HepG2 (cell line): ENCODE measurements at regions not wholly inside any gene's neighbourhood (a gene's known extent, or its start where the extent isn't known, plus 50 kb on each side); places are given as distances from the start of the nearest gene placed in this dataset.

Experiments
- ATAC-seq: fragments of 200-7000 bp; cut with Tn5 transposase; 3 replicates; pipeline ENCODE4 v1.9.1; 2020; ENCODE audit warnings: mild to moderate bottlenecking, moderate library complexity
- BruUV-seq: library from RNA; stranded (reverse); fragments of 400-500 nt; replicated peaks from 2 replicates; lab custom pipeline; 2021; lab: Mats Ljungman, UMichigan
- CTCF ChIA-PET: fragments of 300-600 bp; formaldehyde crosslinking; extraction: SDS; loops from one replicate; lab custom pipeline; 2021; ENCODE audit warnings: low total read pairs, inconsistent platforms, low intra/inter-chr PET ratio; lab: Yijun Ruan, JAX
- POLR2A ChIA-PET: fragments of 350-600 bp; sonication (Branson Sonifier 250); formaldehyde crosslinking; loops from one replicate; lab custom pipeline; 2020; ENCODE audit warnings: antibody characterized with exemption, inconsistent platforms; lab: Yijun Ruan, JAX
- DNase-seq: peaks from one replicate; pipeline ENCODE4 v3.0.0-alpha.2; 2015; ENCODE audit warnings: low spot score
- FAIRE-seq: peaks from 3 replicates; lab custom pipeline; 2011; peaks lifted over from hg19 to GRCh38; lab: Jason Lieb, UNC
- H2AFZ ChIP-seq: one replicate; pipeline ENCODE4 v1.6.1; 2011; ENCODE audit warnings: low read length, inconsistent platforms
- H3K27ac ChIP-seq: fragments of 300-600 bp; 3 replicates; pipeline ENCODE4 v1.8.0; 2011; ENCODE audit warnings: mixed run types, mild to moderate bottlenecking, mixed read lengths, low read length, inconsistent platforms; ENCODE audit not compliant: insufficient read depth; ENCODE audit errors: extremely low read length
- H3K27me3 ChIP-seq, 2 experiments: fragments of 200-600 bp in 1 of 2; 2 replicates in 1 of 2; 3 replicates in 1 of 2; pipeline versions ENCODE4 v1.6.0 to v1.8.0; 2011; ENCODE audit warnings: low read length in 2 of 2, mild to moderate bottlenecking in 2 of 2, moderate library complexity in 2 of 2, inconsistent platforms in 1 of 2; ENCODE audit not compliant: insufficient read depth in 2 of 2, control insufficient read depth in 1 of 2
- H3K36me3 ChIP-seq, 2 experiments: fragments of 200-600 bp in 1 of 2; replicated peaks in 1 of 2; 2 replicates in 1 of 2; 3 replicates in 1 of 2; pipeline versions ENCODE4 v1.5.1 to v1.8.0; 2011; ENCODE audit warnings: low read length in 2 of 2, inconsistent platforms in 1 of 2; ENCODE audit not compliant: insufficient read depth in 2 of 2, control insufficient read depth in 1 of 2
- H3K4me1 ChIP-seq: 2 replicates; pipeline ENCODE4 v1.5.1; 2012; ENCODE audit warnings: low read length, inconsistent platforms; ENCODE audit not compliant: insufficient read depth
- H3K4me2 ChIP-seq: 2 replicates; pipeline ENCODE4 v1.6.0; 2011; ENCODE audit warnings: low read depth, low read length, inconsistent platforms
- H3K4me3 ChIP-seq, 3 experiments: fragments of 200-600 bp in 1 of 3; sonication (generic), shearing (Covaris generic) in 1 of 3; replicated peaks in 1 of 3; 2 replicates each; pipeline ENCODE4 v1.5.1; 2011 to 2016; ENCODE audit warnings: low read length in 3 of 3, inconsistent platforms in 2 of 3, low read depth in 2 of 3, mild to moderate bottlenecking in 2 of 3, control low read depth in 1 of 3, mixed read lengths in 1 of 3; ENCODE audit not compliant: insufficient read depth in 1 of 3
- H3K79me2 ChIP-seq: one replicate; pipeline ENCODE4 v1.6.1; 2011; ENCODE audit warnings: low read length, inconsistent platforms; ENCODE audit not compliant: insufficient read depth
- H3K9ac ChIP-seq: 2 replicates; pipeline ENCODE4 v1.6.0; 2011; ENCODE audit warnings: mild to moderate bottlenecking, low read depth, low read length, inconsistent platforms; ENCODE audit not compliant: insufficient read depth
- H3K9me3 ChIP-seq: 2 replicates; pipeline ENCODE4 v1.5.1; 2012; ENCODE audit warnings: mild to moderate bottlenecking, low read length
- H4K20me1 ChIP-seq: 2 replicates; pipeline ENCODE4 v1.6.0; 2011; ENCODE audit warnings: inconsistent platforms, mild to moderate bottlenecking, low read length, moderate library complexity; ENCODE audit not compliant: insufficient read depth
- ARNTL ChIP-seq: sonication (generic); formaldehyde crosslinking; IDR thresholded peaks from 2 replicates; pipeline ENCODE4 v1.4.0; 2020; ENCODE audit warnings: mild to moderate bottlenecking, missing genetic modification reagents
- ATRX ChIP-seq: sonication (generic); formaldehyde crosslinking; IDR thresholded peaks from 2 replicates; pipeline ENCODE4 v1.4.0; 2020; ENCODE audit warnings: missing genetic modification reagents, borderline replicate concordance
- ISL2 ChIP-seq: sonication (generic); formaldehyde crosslinking; IDR thresholded peaks from 2 replicates; pipeline ENCODE4 v1.5.0; 2020; ENCODE audit warnings: missing genetic modification reagents
- KLF12 ChIP-seq: sonication (generic); formaldehyde crosslinking; IDR thresholded peaks from 2 replicates; pipeline ENCODE4 v1.4.0; 2020; ENCODE audit warnings: missing genetic modification reagents, borderline replicate concordance
- MXD1 ChIP-seq: sonication (generic); formaldehyde crosslinking; IDR thresholded peaks from 2 replicates; pipeline ENCODE4 v1.4.0; 2020; ENCODE audit warnings: mild to moderate bottlenecking, missing genetic modification reagents
- PBX3 ChIP-seq: sonication (generic); formaldehyde crosslinking; IDR thresholded peaks from 2 replicates; pipeline ENCODE4 v1.8.1; 2023; ENCODE audit warnings: missing genetic modification reagents, inconsistent platforms, borderline replicate concordance
- PCBP1 ChIP-seq: fragments of 200-400 bp; formaldehyde crosslinking; IDR thresholded peaks from 2 replicates; pipeline ENCODE4 v1.6.1; 2017; ENCODE audit warnings: mild to moderate bottlenecking, low read depth, low read length, borderline replicate concordance
- PRMT3 ChIP-seq: sonication (generic); formaldehyde crosslinking; IDR thresholded peaks from 2 replicates; pipeline ENCODE4 v1.8.1; 2022; ENCODE audit warnings: low read depth, mild to moderate bottlenecking, moderate library complexity, missing genetic modification reagents, borderline replicate concordance
- RBM39 ChIP-seq: fragments of 200-400 bp; formaldehyde crosslinking; IDR thresholded peaks from one replicate; pipeline ENCODE4 v1.6.1; 2018; ENCODE audit warnings: antibody characterized with exemption, mild to moderate bottlenecking, low read depth, low read length; ENCODE audit not compliant: poor library complexity, severe bottlenecking
- SNAPC2 ChIP-seq: sonication (generic); formaldehyde crosslinking; IDR thresholded peaks from 2 replicates; pipeline ENCODE4 v1.8.1; 2022; ENCODE audit warnings: mild to moderate bottlenecking, missing genetic modification reagents
- TEF ChIP-seq: sonication (generic); formaldehyde crosslinking; IDR thresholded peaks from 2 replicates; pipeline ENCODE4 v1.5.0; 2020; ENCODE audit warnings: missing genetic modification reagents
- TSC22D2 ChIP-seq: sonication (generic); formaldehyde crosslinking; IDR thresholded peaks from 2 replicates; pipeline ENCODE4 v1.5.1; 2020; ENCODE audit warnings: missing genetic modification reagents, mild to moderate bottlenecking, borderline replicate concordance
- ZKSCAN5 ChIP-seq: sonication (generic); formaldehyde crosslinking; IDR thresholded peaks from 2 replicates; pipeline ENCODE4 v1.5.1; 2020; ENCODE audit warnings: mild to moderate bottlenecking, missing genetic modification reagents
- ZNF256 ChIP-seq: sonication (generic); formaldehyde crosslinking; conservative IDR thresholded peaks from 2 replicates; pipeline ENCODE4 v1.4.0; 2020; ENCODE audit warnings: missing genetic modification reagents
- ZNF496 ChIP-seq: sonication (generic); formaldehyde crosslinking; IDR thresholded peaks from 2 replicates; pipeline ENCODE4 v1.8.1; 2023; ENCODE audit warnings: mild to moderate bottlenecking, moderate library complexity, missing genetic modification reagents; ENCODE audit not compliant: insufficient replicate concordance
- ZXDC ChIP-seq: sonication (generic); formaldehyde crosslinking; IDR thresholded peaks from 2 replicates; pipeline ENCODE4 v1.5.0; 2020; ENCODE audit warnings: mild to moderate bottlenecking, missing genetic modification reagents
- whole genome bisulfite sequencing: methylation state at CpG from one replicate; pipeline ENCODE4 v1.1.6; 2017; ENCODE audit warnings: low lambda C conversion rate; 5-methylcytosine and 5-hydroxymethylcytosine counted together
- in situ Hi-C: cut with HindIII; loops from 2 replicates; pipeline ENCODE4 v1.10.0; 2017; ENCODE audit warnings: low pct_unique_long_range_greater_than_20kb; ENCODE audit not compliant: extremely low pct_ligation_motif_present
- intact Hi-C: fragments of 100-400 bp; cut with micrococcal nuclease; formaldehyde crosslinking; loops from one replicate; pipeline ENCODE4 v1.10.0; 2022; ENCODE audit not compliant: unreplicated experiment
- TF ChIP-seq, protein P1 (sequence below): sonication (generic); formaldehyde crosslinking; IDR thresholded peaks from 2 replicates; pipeline ENCODE4 v1.4.0; 2020; ENCODE audit warnings: missing genetic modification reagents, borderline replicate concordance

GRCh38 chr2:155600296-155600695 lies 732.2 kb downstream of the NR4A2 start:
- in situ Hi-C loops (no loop called here), intact Hi-C loops (no loop called here)
- Histone ChIP-seq H3K36me3 (no peaks in the 10 kb centered on the region), H3K27me3 (no peaks in the 10 kb centered on the region; a peak in 1 of 5 replicates), H3K4me2 (no peak overlapping the region), H4K20me1 (no peaks in the 10 kb centered on the region), H3K27ac (no peak overlapping the region), H3K79me2 (no peaks in the 10 kb centered on the region), H3K4me1 (no peaks in the 10 kb centered on the region), H3K4me3 (no peak overlapping the region), H2AFZ (no peak overlapping the region), H3K9ac (no peak overlapping the region), H3K9me3 (peaks cover 56% of the 10 kb centered on the region)
- FAIRE-seq: no peak
- no peak for ATAC-seq
- ChIA-PET POLR2A (no interaction called here), CTCF (no interaction called here)
- no TSS peak for BruUV-seq
- no peak for DNase-seq
- 35% methylated on average over 10 of the region's 10 CpGs for WGBS
- TF ChIP-seq TEF (CRISPR knock-in tag) (no peak), MXD1 (CRISPR knock-in tag) (no peak), ATRX (CRISPR knock-in tag) (no peak), PCBP1 (no peak), ZKSCAN5 (no peak), ZNF256 (no peak), TSC22D2 (CRISPR knock-in tag) (no peak), KLF12 (CRISPR knock-in tag) (no peak), PBX3 (CRISPR knock-in tag) (no peak), ISL2 (CRISPR knock-in tag) (no peak), ARNTL (CRISPR knock-in tag) (no peak), SNAPC2 (CRISPR knock-in tag) (no peak), RBM39 (no peak), ZXDC (CRISPR knock-in tag) (no peak), PRMT3 (CRISPR knock-in tag) (no peak), ZNF496 (CRISPR knock-in tag) (no peak)
- TF ChIP-seq, protein P1, sequence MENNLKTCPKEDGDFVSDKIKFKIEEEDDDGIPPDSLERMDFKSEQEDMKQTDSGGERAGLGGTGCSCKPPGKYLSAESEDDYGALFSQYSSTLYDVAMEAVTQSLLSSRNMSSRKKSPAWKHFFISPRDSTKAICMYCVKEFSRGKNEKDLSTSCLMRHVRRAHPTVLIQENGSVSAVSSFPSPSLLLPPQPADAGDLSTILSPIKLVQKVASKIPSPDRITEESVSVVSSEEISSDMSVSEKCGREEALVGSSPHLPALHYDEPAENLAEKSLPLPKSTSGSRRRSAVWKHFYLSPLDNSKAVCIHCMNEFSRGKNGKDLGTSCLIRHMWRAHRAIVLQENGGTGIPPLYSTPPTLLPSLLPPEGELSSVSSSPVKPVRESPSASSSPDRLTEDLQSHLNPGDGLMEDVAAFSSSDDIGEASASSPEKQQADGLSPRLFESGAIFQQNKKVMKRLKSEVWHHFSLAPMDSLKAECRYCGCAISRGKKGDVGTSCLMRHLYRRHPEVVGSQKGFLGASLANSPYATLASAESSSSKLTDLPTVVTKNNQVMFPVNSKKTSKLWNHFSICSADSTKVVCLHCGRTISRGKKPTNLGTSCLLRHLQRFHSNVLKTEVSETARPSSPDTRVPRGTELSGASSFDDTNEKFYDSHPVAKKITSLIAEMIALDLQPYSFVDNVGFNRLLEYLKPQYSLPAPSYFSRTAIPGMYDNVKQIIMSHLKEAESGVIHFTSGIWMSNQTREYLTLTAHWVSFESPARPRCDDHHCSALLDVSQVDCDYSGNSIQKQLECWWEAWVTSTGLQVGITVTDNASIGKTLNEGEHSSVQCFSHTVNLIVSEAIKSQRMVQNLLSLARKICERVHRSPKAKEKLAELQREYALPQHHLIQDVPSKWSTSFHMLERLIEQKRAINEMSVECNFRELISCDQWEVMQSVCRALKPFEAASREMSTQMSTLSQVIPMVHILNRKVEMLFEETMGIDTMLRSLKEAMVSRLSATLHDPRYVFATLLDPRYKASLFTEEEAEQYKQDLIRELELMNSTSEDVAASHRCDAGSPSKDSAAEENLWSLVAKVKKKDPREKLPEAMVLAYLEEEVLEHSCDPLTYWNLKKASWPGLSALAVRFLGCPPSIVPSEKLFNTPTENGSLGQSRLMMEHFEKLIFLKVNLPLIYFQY (CRISPR knock-in tag): no peak
